Body of pancreas (tissue), 4 donors: ENCODE measurements at regions not wholly inside any gene's neighbourhood (a gene's known extent, or its start where the extent isn't known, plus 50 kb on each side); places are given as distances from the start of the nearest gene placed in this dataset.

Source experiments
- POLR2A ChIP-seq, 3 donors: fragments of 450-650 bp; IDR thresholded peaks; one replicate each; pipeline ENCODE4 v1.6.1; 2016; ENCODE audit warnings: antibody characterized with exemption in 3 of 3, mild to moderate bottlenecking in 2 of 3
- TF ChIP-seq, protein P1 (sequence below), 7 experiments: fragments of 450-650 bp in 4 of 7; fragments of 200-600 bp in 3 of 7; sonication (generic) in 3 of 7; IDR thresholded peaks; one replicate each; pipeline ENCODE4 v1.5.1; 2016 to 2019; ENCODE audit warnings: antibody characterized with exemption in 7 of 7

DNA sequence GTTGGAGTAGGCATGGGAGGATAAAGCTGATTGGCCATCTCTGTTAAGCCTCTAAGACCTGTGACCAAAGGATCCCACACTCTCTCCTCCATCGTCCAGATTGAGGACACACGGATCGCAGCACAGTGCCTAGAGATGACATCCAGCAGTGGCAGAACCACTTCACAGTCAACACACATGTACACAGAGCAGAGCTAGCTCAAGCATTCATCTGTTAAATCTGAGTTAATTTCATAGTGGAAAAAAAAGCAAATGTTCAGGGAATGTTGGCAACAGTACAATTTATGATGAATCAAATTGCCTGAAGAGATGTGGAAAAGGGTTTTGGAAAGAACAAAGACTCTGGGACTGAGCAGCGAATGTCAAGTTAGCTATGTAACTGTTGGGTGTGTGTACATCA, 108.1 kb upstream of the PLAAT1 start:
- TF ChIP-seq, protein P1, sequence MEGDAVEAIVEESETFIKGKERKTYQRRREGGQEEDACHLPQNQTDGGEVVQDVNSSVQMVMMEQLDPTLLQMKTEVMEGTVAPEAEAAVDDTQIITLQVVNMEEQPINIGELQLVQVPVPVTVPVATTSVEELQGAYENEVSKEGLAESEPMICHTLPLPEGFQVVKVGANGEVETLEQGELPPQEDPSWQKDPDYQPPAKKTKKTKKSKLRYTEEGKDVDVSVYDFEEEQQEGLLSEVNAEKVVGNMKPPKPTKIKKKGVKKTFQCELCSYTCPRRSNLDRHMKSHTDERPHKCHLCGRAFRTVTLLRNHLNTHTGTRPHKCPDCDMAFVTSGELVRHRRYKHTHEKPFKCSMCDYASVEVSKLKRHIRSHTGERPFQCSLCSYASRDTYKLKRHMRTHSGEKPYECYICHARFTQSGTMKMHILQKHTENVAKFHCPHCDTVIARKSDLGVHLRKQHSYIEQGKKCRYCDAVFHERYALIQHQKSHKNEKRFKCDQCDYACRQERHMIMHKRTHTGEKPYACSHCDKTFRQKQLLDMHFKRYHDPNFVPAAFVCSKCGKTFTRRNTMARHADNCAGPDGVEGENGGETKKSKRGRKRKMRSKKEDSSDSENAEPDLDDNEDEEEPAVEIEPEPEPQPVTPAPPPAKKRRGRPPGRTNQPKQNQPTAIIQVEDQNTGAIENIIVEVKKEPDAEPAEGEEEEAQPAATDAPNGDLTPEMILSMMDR (IDR thresholded peaks at IDR 0.05) = no peak
- no peak for TF ChIP-seq POLR2A (IDR thresholded peaks at IDR 0.05)
